Activated naive CD4-positive, alpha-beta T cell (primary cell): ENCODE measurements at regions not wholly inside any gene's neighbourhood (a gene's known extent, or its start where the extent isn't known, plus 50 kb on each side); places are given as distances from the start of the nearest gene placed in this dataset.

Experiments
- DNase-seq, 4 experiments: peaks; one replicate each; lab custom pipeline; 2025; lab: John Stamatoyannopoulos, UW

- no peak for DNase-seq
Observed at GRCh38 chr18:24790347-24790746, 329.9 kb downstream of the HRH4 start.

GRCh38 chr18:24791751-24792545 lies 331.5 kb downstream of the HRH4 start:
- DNase-seq = no peak

- no peak for DNase-seq
Observed at GRCh38 chr18:24793742-24794141, 333.3 kb downstream of the HRH4 start.

- DNase-seq = no peak
Observed at GRCh38 chr18:24795129-24795528, 334.7 kb downstream of the HRH4 start.

- no peak for DNase-seq
Observed at GRCh38 chr18:24797981-24798380, 337.5 kb downstream of the HRH4 start.

- DNase-seq = no peak
Observed at GRCh38 chr18:24799176-24799575, 338.7 kb downstream of the HRH4 start.

- DNase-seq = no peak
Observed at GRCh38 chr18:24799720-24800119, 339.3 kb downstream of the HRH4 start.

- DNase-seq = no peak
Observed at GRCh38 chr18:24801001-24801400, 340.6 kb downstream of the HRH4 start.

GRCh38 chr18:24802456-24802855 lies 342.0 kb downstream of the HRH4 start:
- no peak for DNase-seq

GRCh38 chr18:24805156-24805555 lies 344.7 kb downstream of the HRH4 start:
- no peak for DNase-seq

- DNase-seq = no peak
Observed at GRCh38 chr18:24809173-24809950, 348.9 kb downstream of the HRH4 start.

- no peak for DNase-seq
Observed at GRCh38 chr18:24810561-24811305, 350.3 kb downstream of the HRH4 start.

- DNase-seq = no peak
Observed at GRCh38 chr18:24811950-24812681, 351.7 kb downstream of the HRH4 start.

GRCh38 chr18:24814521-24814920 lies 354.1 kb downstream of the HRH4 start:
- DNase-seq = no peak

- DNase-seq = no peak
Observed at GRCh38 chr18:24817150-24817549, 356.7 kb downstream of the HRH4 start.

- no peak for DNase-seq
Observed at GRCh38 chr18:24817587-24818371, 357.3 kb downstream of the HRH4 start.

GRCh38 chr18:24818441-24818840 lies 358.0 kb downstream of the HRH4 start:
- no peak for DNase-seq

- DNase-seq = no peak
Observed at GRCh38 chr18:24819141-24819890, 358.9 kb downstream of the HRH4 start.

GRCh38 chr18:24825397-24825796 lies 365.0 kb downstream of the HRH4 start:
- no peak for DNase-seq

- no peak for DNase-seq
Observed at GRCh38 chr18:24826605-24827004, 366.2 kb downstream of the HRH4 start.
